IPS-15b (cell line): ENCODE measurements at regions not wholly inside any gene's neighbourhood (a gene's known extent, or its start where the extent isn't known, plus 50 kb on each side); places are given as distances from the start of the nearest gene placed in this dataset.
"Not testable (repeated sequence)": the region's sequence is repeated elsewhere in the genome, so short reads cannot be mapped to it uniquely, and the experiment has no call there.

ENCODE experiments used
- H3K27me3 ChIP-seq: one replicate; pipeline ENCODE4 v1.6.1; 2013; ENCODE audit warnings: low read length; ENCODE audit not compliant: control insufficient read depth, insufficient read depth
- H3K36me3 ChIP-seq: one replicate; pipeline ENCODE4 v1.6.1; 2013; ENCODE audit warnings: low read length; ENCODE audit not compliant: control insufficient read depth, insufficient read depth
- H3K4me1 ChIP-seq: one replicate; pipeline ENCODE4 v1.6.1; 2013; ENCODE audit warnings: mild to moderate bottlenecking, low read length; ENCODE audit not compliant: control insufficient read depth, insufficient read depth
- H3K4me3 ChIP-seq: one replicate; pipeline ENCODE4 v1.5.1; 2013; ENCODE audit warnings: low read depth, low read length
- H3K9ac ChIP-seq: one replicate; pipeline ENCODE4 v1.6.1; 2013; ENCODE audit warnings: low read depth, mild to moderate bottlenecking, low read length
- H3K9me3 ChIP-seq: one replicate; pipeline ENCODE4 v1.6.1; 2013; ENCODE audit warnings: mild to moderate bottlenecking, low read length; ENCODE audit not compliant: control insufficient read depth, insufficient read depth

DNA sequence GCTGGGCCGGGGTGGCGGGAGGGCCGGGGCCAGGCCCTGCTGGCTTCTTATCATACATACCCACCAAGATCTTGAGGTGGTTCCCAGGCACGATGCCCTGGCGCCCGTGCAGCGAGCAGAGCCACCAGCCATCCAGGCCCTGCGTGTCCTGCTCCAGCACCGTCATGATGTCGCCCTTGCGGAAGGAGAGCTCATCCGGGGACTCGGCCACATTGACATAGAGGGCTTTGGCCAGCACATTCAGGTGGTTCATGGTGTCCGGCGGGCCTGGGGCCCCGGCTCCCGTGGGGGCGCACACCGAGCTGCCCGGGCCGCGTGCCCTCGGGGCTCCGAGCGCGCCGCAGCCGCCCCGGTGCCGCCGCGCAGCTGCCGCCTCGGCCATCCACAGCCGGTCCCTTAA is 467.5 kb downstream of the GOLGA6L6 start:
- not testable (repeated sequence) for H3K9me3 ChIP-seq, H3K4me3 ChIP-seq

GRCh38 chr15:20069043-20069442 is 472.6 kb downstream of the GOLGA6L6 start:
- H3K4me1 ChIP-seq, H3K9me3 ChIP-seq, H3K27me3 ChIP-seq, H3K36me3 ChIP-seq, H3K4me3 ChIP-seq, H3K9ac ChIP-seq: not testable (repeated sequence)

More for the DNA sequence above, 467.5 kb downstream of the GOLGA6L6 start:
- H3K4me1 ChIP-seq, H3K27me3 ChIP-seq, H3K36me3 ChIP-seq, H3K9ac ChIP-seq: not testable (repeated sequence)

GRCh38 chr15:20066173-20066572 is 475.4 kb downstream of the GOLGA6L6 start:
- H3K9ac ChIP-seq, H3K9me3 ChIP-seq, H3K27me3 ChIP-seq, H3K4me3 ChIP-seq, H3K36me3 ChIP-seq, H3K4me1 ChIP-seq: not testable (repeated sequence)

DNA sequence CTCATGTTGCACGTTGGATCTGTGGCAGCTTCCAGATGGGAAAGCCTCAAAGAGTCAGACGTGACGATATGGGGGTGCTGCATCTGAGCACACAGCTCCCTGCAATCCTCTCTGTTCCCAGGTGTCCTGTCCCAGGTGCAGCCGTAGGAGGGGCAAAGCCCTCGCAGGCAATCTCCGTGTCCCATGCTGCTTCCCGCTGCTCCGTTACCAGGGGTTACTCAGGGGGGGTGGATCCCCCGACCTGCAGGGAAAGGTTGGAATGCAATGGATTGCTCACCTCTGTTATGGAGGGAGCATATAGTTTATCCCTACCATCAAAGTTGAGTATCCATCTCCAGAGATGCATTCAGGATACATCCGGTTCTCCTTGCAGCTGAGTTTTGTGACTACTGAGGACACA is 476.1 kb downstream of the GOLGA6L6 start:
- H3K9ac ChIP-seq, H3K36me3 ChIP-seq, H3K27me3 ChIP-seq, H3K4me3 ChIP-seq, H3K9me3 ChIP-seq, H3K4me1 ChIP-seq: not testable (repeated sequence)

DNA sequence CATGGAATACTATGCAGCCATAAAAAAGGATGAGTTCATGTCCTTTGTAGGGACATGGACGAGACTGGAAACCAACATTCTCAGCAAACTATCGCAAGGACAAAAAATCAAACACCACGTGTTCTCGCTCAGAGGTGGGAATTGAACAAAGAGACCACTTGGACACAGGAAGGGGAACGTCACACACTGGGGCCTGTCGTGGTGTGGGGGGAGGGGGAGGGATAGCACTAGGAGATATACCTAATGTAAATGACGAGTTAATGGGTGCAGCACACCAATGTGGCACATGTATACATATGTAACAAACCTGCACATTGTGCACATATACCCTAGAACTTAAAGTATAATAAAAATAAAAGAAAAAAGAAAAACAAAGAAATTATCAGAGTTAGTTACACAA is 478.4 kb downstream of the GOLGA6L6 start:
- H3K27me3 ChIP-seq, H3K4me3 ChIP-seq, H3K4me1 ChIP-seq, H3K36me3 ChIP-seq, H3K9ac ChIP-seq, H3K9me3 ChIP-seq: not testable (repeated sequence)

DNA sequence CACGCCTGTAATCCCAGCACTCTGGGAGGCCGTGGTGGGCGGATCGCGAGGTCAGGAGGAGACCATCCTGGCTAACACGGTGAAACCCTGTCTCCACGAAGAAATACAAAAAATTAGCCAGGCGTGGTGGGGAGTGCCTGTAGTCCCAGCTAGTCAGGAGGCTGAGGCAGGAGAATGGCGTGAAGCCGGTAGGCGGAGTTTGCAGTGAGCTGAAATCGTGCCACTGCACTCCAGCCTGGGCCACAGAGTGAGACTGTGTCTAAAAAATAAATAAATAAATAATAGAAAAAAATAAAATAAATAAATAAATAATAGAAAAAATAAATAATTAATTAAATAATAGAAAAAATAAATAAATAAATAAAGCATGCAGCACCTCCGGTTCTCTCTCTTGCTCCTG is 480.8 kb downstream of the GOLGA6L6 start:
- H3K9me3 ChIP-seq, H3K4me1 ChIP-seq, H3K36me3 ChIP-seq, H3K27me3 ChIP-seq, H3K4me3 ChIP-seq, H3K9ac ChIP-seq: not testable (repeated sequence)

- not testable (repeated sequence) for H3K9ac ChIP-seq, H3K9me3 ChIP-seq, H3K27me3 ChIP-seq, H3K4me3 ChIP-seq, H3K36me3 ChIP-seq, H3K4me1 ChIP-seq
Measured at GRCh38 chr15:20056871-20057270, 484.7 kb downstream of the GOLGA6L6 start.

- H3K4me1 ChIP-seq, H3K9ac ChIP-seq, H3K4me3 ChIP-seq, H3K36me3 ChIP-seq, H3K27me3 ChIP-seq, H3K9me3 ChIP-seq: not testable (repeated sequence)
Measured at GRCh38 chr15:20055921-20056320, 485.7 kb downstream of the GOLGA6L6 start.

DNA sequence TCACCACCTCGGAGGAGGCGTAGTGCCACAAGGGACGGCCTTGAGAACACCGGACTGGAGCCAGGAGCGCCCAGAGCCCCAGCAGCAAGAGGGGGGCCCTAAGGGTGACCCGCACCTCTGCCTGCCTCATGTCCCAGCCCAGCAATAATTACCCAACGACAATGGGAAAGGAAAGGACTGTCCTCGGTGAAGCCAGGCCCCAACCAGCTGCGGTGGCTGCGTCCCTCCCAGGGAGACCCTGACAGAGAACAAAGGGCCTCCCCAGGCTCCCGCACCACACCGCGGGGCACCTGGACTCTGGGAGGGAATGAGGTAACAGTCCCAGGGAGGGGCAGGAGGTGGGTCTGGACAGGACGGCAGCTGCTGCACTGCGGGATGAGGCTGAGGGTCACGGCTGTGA is 493.4 kb downstream of the GOLGA6L6 start:
- not testable (repeated sequence) for H3K36me3 ChIP-seq, H3K27me3 ChIP-seq, H3K4me3 ChIP-seq, H3K4me1 ChIP-seq, H3K9ac ChIP-seq, H3K9me3 ChIP-seq

DNA sequence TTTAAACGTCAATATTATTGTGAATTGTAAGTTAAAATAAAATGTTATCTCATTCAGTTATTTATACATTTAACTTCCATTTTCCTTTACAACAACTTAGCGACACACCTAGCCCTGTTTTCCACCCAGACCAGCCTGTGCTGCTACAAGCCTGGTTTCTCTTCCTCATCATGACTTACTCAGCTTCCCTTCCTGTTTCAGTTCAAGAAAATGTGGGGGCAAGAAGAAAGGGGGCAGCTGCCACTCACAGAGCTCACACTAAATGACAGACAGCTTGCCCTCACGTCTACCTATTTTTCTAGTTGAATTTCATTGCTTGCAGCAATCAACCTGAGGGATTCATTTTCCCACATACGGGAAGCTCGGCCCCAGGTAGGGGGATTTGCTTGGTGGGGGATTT is 496.4 kb downstream of the GOLGA6L6 start:
- not testable (repeated sequence) for H3K27me3 ChIP-seq, H3K4me3 ChIP-seq, H3K9ac ChIP-seq, H3K9me3 ChIP-seq, H3K4me1 ChIP-seq, H3K36me3 ChIP-seq

DNA sequence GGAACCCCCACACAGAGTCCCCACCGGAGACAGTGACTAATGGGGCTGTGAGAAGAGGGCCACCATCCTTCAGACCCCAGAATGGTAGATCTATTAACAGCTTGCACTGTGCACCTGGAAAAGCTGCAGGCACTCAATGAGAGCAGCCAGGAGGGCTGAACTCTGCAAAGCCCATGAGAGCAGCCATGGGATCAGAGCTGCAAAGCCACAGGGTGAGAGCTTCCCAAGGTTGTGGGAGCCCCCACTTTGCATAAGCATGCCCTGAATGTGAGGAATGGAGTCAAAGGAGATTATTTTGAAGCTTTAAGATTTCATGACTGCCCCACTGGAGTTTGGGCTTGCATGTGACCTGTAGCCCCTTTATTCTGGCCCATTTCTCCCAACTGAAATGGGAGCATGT is 500.9 kb downstream of the GOLGA6L6 start:
- not testable (repeated sequence) for H3K4me3 ChIP-seq, H3K36me3 ChIP-seq, H3K9ac ChIP-seq, H3K27me3 ChIP-seq, H3K4me1 ChIP-seq, H3K9me3 ChIP-seq

GRCh38 chr15:20025040-20025439 is 516.6 kb downstream of the GOLGA6L6 start:
- H3K9ac ChIP-seq, H3K4me3 ChIP-seq, H3K4me1 ChIP-seq, H3K36me3 ChIP-seq, H3K27me3 ChIP-seq, H3K9me3 ChIP-seq: not testable (repeated sequence)

DNA sequence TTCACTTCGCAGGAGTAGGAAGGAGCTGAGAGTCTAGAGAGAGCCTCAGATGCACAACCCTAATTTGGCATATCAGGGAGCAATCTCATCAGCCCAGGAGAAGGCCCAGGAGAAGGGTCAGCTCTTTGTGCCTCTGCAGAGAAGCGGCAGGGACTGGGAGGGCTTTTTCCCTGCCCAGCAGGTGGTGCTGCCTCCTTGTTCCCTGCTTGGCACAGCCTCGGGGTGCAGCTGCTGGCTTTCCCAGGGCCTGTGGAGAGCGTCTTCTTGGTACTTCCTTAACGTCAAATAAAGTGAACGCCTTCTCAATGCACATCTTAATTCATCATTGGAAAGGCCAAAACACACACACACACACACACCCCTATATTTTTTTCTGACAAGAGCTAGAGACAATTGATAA is 519.3 kb downstream of the GOLGA6L6 start:
- not testable (repeated sequence) for H3K9me3 ChIP-seq, H3K27me3 ChIP-seq, H3K36me3 ChIP-seq, H3K9ac ChIP-seq, H3K4me3 ChIP-seq, H3K4me1 ChIP-seq
